Neural progenitor cell (in vitro differentiated cells): ENCODE measurements at regions not wholly inside any gene's neighbourhood (a gene's known extent, or its start where the extent isn't known, plus 50 kb on each side); places are given as distances from the start of the nearest gene placed in this dataset.

Experiments used
- DNase-seq: peaks from one replicate; pipeline ENCODE4 v3.0.0-alpha.2; 2016; ENCODE audit warnings: low spot score
- H2AFZ ChIP-seq: fragments of 200-600 bp; sonication (generic); replicated peaks from 2 replicates; pipeline ENCODE4 v1.6.1; 2016; ENCODE audit warnings: antibody characterized with exemption
- H3F3A ChIP-seq: fragments of 200-600 bp; sonication (generic); 2 replicates; pipeline ENCODE4 v1.6.1; 2016; ENCODE audit warnings: antibody characterized with exemption, low read depth
- H3K27ac ChIP-seq: fragments of 200-600 bp; sonication (generic); 2 replicates; pipeline ENCODE4 v1.5.1; 2016; ENCODE audit warnings: mild to moderate bottlenecking
- H3K27me3 ChIP-seq: fragments of 200-600 bp; sonication (generic); 2 replicates; pipeline ENCODE4 v1.6.1; 2016; ENCODE audit warnings: mild to moderate bottlenecking, moderate library complexity
- H3K36me3 ChIP-seq: fragments of 200-600 bp; sonication (generic); 2 replicates; pipeline ENCODE4 v1.5.1; 2016
- H3K4me1 ChIP-seq: fragments of 200-600 bp; sonication (generic); 2 replicates; pipeline ENCODE4 v1.6.1; 2016; ENCODE audit warnings: mixed run types
- H3K4me2 ChIP-seq: fragments of 200-600 bp; sonication (generic); 2 replicates; pipeline ENCODE4 v1.6.1; 2016
- H3K4me3 ChIP-seq: fragments of 200-600 bp; sonication (generic); 2 replicates; pipeline ENCODE4 v1.5.1; 2016
- H3K79me2 ChIP-seq: fragments of 200-600 bp; sonication (generic); 2 replicates; pipeline ENCODE4 v1.6.1; 2016; ENCODE audit warnings: low read depth
- H3K9ac ChIP-seq: fragments of 200-600 bp; sonication (generic); 2 replicates; pipeline ENCODE4 v1.6.1; 2016
- H3K9me3 ChIP-seq: fragments of 200-600 bp; sonication (generic); 2 replicates; pipeline ENCODE4 v1.5.1; 2016; ENCODE audit warnings: low read depth
- H4K20me1 ChIP-seq: fragments of 200-600 bp; sonication (generic); 2 replicates; pipeline ENCODE4 v1.6.1; 2016; ENCODE audit warnings: low read depth
- H3K27ac Mint-ChIP-seq: 3 replicates; pipeline ENCODE4 v1.8.0; 2021; ENCODE audit warnings: mixed read lengths
- H3K27me3 Mint-ChIP-seq: 2 replicates; pipeline ENCODE4 v1.8.0; 2022; ENCODE audit warnings: low read depth, mild to moderate bottlenecking, inconsistent platforms, moderate library complexity, mixed read lengths; ENCODE audit not compliant: insufficient read depth
- H3K36me3 Mint-ChIP-seq: 3 replicates; pipeline ENCODE4 v1.8.0; 2021; ENCODE audit warnings: mixed read lengths
- H3K4me1 Mint-ChIP-seq: 3 replicates; pipeline ENCODE4 v1.8.0; 2021; ENCODE audit warnings: mixed read lengths
- H3K4me3 Mint-ChIP-seq: 3 replicates; pipeline ENCODE4 v1.8.0; 2021; ENCODE audit warnings: mild to moderate bottlenecking, moderate library complexity, mixed read lengths
- H3K9me3 Mint-ChIP-seq: 3 replicates; pipeline ENCODE4 v1.8.0; 2020; ENCODE audit warnings: mixed read lengths
- EZH2 ChIP-seq: fragments of 200-600 bp; sonication (generic); IDR thresholded peaks from 2 replicates; pipeline ENCODE4 v1.6.1; 2017; ENCODE audit warnings: antibody characterized with exemption, mild to moderate bottlenecking, moderate library complexity
- EZH2phosphoT487 ChIP-seq: fragments of 200-600 bp; sonication (generic); IDR thresholded peaks from 2 replicates; pipeline ENCODE4 v1.6.1; 2017; ENCODE audit warnings: antibody characterized with exemption
- TF ChIP-seq, protein P1 (sequence below): fragments of 200-600 bp; sonication (generic); IDR thresholded peaks from 2 replicates; pipeline ENCODE4 v1.5.1; 2017; ENCODE audit warnings: antibody characterized with exemption, mild to moderate bottlenecking

DNA sequence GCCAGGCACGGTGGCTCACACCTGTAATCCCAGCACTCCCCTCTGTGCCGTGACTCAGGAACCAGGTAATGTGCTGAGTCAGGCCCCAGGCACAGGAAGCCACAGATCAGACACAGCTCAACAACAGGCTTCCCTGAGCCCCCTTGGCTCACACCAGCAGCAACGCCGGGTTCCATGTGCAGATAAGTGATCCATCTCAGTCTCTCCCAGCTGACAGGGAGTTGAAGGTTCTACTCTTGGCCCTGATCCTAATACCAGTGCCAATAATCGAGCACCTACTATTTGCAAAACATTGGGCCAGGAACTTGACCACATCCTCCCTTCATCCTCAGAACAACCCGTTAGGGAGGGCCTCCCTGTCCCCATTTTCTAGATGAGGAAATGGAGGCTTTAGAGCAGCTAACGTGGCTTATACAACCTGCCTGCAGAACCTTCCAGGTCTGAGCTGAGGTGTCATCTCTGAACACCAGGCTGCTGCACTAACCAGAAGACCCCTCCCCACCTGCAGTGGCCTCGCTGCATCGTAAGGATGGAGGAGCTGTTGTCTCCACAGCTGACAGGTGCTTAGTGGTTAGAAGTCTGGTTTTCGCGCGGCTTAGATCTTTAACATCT, 64.8 kb upstream of the AMZ2 start:
- Histone ChIP-seq H4K20me1 (no peaks in the 10 kb centered on the region), H2AFZ (no peak overlapping the region)
- no peak for DNase-seq

DNA sequence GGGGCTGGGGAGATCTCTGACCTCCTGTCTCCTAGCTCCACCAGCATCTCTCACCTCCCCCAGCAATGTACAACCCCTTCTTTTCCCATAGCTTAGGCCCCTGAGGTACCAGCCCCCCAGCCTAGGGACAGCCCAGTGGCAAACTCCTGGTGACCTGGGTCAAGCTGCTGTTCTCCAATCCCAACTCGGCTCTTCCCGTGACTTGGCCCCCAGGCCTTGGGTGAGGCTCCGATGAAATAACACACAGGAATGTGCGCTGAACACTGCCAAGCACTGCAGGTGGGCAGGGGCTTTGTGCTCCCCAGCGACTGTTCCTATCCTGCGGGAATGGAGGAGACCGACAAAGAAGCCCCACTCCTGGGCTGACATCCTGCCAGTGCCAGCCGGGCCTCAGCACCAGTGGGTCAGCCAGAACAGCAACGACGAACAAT, 63.7 kb upstream of the AMZ2 start:
- no peak for TF ChIP-seq EZH2phosphoT487
- TF ChIP-seq, protein P1, sequence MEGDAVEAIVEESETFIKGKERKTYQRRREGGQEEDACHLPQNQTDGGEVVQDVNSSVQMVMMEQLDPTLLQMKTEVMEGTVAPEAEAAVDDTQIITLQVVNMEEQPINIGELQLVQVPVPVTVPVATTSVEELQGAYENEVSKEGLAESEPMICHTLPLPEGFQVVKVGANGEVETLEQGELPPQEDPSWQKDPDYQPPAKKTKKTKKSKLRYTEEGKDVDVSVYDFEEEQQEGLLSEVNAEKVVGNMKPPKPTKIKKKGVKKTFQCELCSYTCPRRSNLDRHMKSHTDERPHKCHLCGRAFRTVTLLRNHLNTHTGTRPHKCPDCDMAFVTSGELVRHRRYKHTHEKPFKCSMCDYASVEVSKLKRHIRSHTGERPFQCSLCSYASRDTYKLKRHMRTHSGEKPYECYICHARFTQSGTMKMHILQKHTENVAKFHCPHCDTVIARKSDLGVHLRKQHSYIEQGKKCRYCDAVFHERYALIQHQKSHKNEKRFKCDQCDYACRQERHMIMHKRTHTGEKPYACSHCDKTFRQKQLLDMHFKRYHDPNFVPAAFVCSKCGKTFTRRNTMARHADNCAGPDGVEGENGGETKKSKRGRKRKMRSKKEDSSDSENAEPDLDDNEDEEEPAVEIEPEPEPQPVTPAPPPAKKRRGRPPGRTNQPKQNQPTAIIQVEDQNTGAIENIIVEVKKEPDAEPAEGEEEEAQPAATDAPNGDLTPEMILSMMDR = no peak
- TF ChIP-seq EZH2 = no peak
- Histone ChIP-seq H3K27me3 (peaks cover 11% of the 10 kb centered on the region), H3K9ac (no peak overlapping the region), H3K4me2 (no peak overlapping the region), H4K20me1 (no peaks in the 10 kb centered on the region), H3K9me3 (no peaks in the 10 kb centered on the region), H3K27ac (no peak overlapping the region), H3K36me3 (no peaks in the 10 kb centered on the region), H3K79me2 (no peaks in the 10 kb centered on the region), H3K4me3 (no peak overlapping the region), H2AFZ (peak overlapping the region; percentile 74), H3K4me1 (peaks cover 12% of the 10 kb centered on the region), H3F3A (peaks cover 10% of the 10 kb centered on the region)
- Mint-ChIP-seq H3K9me3 (no peaks in the 10 kb centered on the region), H3K4me3 (no peak overlapping the region), H3K36me3 (no peaks in the 10 kb centered on the region), H3K27ac (peak overlapping the region; percentile 81), H3K27me3 (peaks cover 3% of the 10 kb centered on the region), H3K4me1 (peaks cover 15% of the 10 kb centered on the region)
- peak; percentile 76 for DNase-seq

More for the DNA sequence above, 64.8 kb upstream of the AMZ2 start:
- H3K27ac Mint-ChIP-seq = no peak overlapping the region
- Histone ChIP-seq H3K27ac (no peak overlapping the region), H3K27me3 (peaks cover 4% of the 10 kb centered on the region), H3F3A (peaks cover 10% of the 10 kb centered on the region), H3K4me2 (no peak overlapping the region), H3K9ac (no peak overlapping the region), H3K79me2 (no peaks in the 10 kb centered on the region), H3K4me3 (no peak overlapping the region), H3K9me3 (no peaks in the 10 kb centered on the region), H3K36me3 (no peaks in the 10 kb centered on the region), H3K4me1 (peaks cover 12% of the 10 kb centered on the region)
- H3K9me3 Mint-ChIP-seq = no peaks in the 10 kb centered on the region
- peaks cover 15% of the 10 kb centered on the region for H3K4me1 Mint-ChIP-seq
- peaks cover 3% of the 10 kb centered on the region for H3K27me3 Mint-ChIP-seq
- TF ChIP-seq EZH2phosphoT487 (no peak), EZH2 (no peak)
- TF ChIP-seq, protein P1 = no peak
- H3K36me3 Mint-ChIP-seq = no peaks in the 10 kb centered on the region
- no peak overlapping the region for H3K4me3 Mint-ChIP-seq

DNA sequence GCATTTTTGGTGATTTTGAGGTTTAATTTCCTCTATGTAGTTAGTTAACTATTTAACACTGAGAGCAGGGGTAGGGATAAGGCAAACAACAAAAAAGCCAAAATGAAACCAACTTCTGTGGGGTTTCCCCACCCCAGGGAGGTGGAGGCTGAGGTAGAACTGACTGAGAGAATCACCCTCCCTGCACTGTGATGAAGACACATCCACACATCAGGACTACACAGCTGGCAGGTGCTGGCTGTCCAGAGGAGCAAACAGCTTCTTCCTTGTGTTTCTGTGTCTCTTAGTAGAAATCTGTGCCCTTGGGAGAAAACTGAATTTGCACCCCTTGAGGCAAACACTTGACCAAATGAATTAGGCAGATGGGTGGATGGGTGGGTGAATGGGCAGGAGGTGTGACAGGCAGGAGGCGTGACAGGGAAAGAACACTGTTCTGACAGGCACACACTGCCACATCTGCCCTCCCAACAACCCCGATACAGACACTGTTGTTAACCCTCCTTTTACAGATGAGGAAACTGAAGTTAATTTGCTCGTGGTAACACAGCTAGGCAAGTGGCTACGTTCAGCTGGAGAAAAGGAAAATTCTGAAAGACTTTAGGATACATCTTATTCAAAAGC, 62.9 kb upstream of the AMZ2 start:
- no peaks in the 10 kb centered on the region for H3K9me3 Mint-ChIP-seq
- H3K4me2 ChIP-seq = peak overlapping the region; percentile 4
- no peak overlapping the region for H3K27ac Mint-ChIP-seq
- peaks cover 11% of the 10 kb centered on the region for H3K27me3 ChIP-seq
- peaks cover 10% of the 10 kb centered on the region for H3F3A ChIP-seq
- no peaks in the 10 kb centered on the region for H3K36me3 Mint-ChIP-seq
- no peak for DNase-seq
- no peak overlapping the region for H3K27ac ChIP-seq
- no peaks in the 10 kb centered on the region for H3K79me2 ChIP-seq
- no peak overlapping the region for H3K4me3 Mint-ChIP-seq
- peaks cover 3% of the 10 kb centered on the region for H3K27me3 Mint-ChIP-seq
- no peak overlapping the region for H3K9ac ChIP-seq
- no peaks in the 10 kb centered on the region for H4K20me1 ChIP-seq
- peak overlapping the region; percentile 74 for H2AFZ ChIP-seq
- H3K4me3 ChIP-seq = no peak overlapping the region
- peaks cover 15% of the 10 kb centered on the region for H3K4me1 Mint-ChIP-seq
- no peaks in the 10 kb centered on the region for H3K36me3 ChIP-seq
- H3K4me1 ChIP-seq = peaks cover 12% of the 10 kb centered on the region
- H3K9me3 ChIP-seq = no peaks in the 10 kb centered on the region
- TF ChIP-seq, protein P1 = no peak
- TF ChIP-seq EZH2 = no peak
- no peak for TF ChIP-seq EZH2phosphoT487
